MM.1S (cell line): ENCODE measurements at regions not wholly inside any gene's neighbourhood (a gene's known extent, or its start where the extent isn't known, plus 50 kb on each side); places are given as distances from the start of the nearest gene placed in this dataset.

Experiments used
- DNase-seq: peaks from one replicate; pipeline ENCODE4 v3.0.0-alpha.2; 2015
- H2AFZ ChIP-seq: fragments of 300-600 bp; sonication (generic); 2 replicates; pipeline ENCODE4 v1.6.0; 2016; ENCODE audit warnings: antibody characterized with exemption, low read length
- H3F3A ChIP-seq: fragments of 300-600 bp; sonication (generic); 2 replicates; pipeline ENCODE4 v1.6.1; 2016; ENCODE audit warnings: mild to moderate bottlenecking, antibody characterized with exemption, low read length, moderate library complexity, mixed read lengths; ENCODE audit not compliant: insufficient read depth
- H3K27ac ChIP-seq: fragments of 300-600 bp; sonication (generic); 2 replicates; pipeline ENCODE4 v1.5.1; 2016; ENCODE audit warnings: mild to moderate bottlenecking, low read length
- H3K27me3 ChIP-seq: fragments of 300-600 bp; sonication (generic); replicated peaks from 2 replicates; pipeline ENCODE4 v1.6.0; 2016; ENCODE audit warnings: low read length; ENCODE audit not compliant: insufficient read depth
- H3K36me3 ChIP-seq: fragments of 300-600 bp; sonication (generic); replicated peaks from 2 replicates; pipeline ENCODE4 v1.6.1; 2016; ENCODE audit warnings: mild to moderate bottlenecking, low read length, mixed read lengths; ENCODE audit not compliant: insufficient read depth
- H3K4me1 ChIP-seq: fragments of 300-600 bp; sonication (generic); 2 replicates; pipeline ENCODE4 v1.6.1; 2016; ENCODE audit warnings: low read length, mixed read lengths
- H3K4me2 ChIP-seq: fragments of 300-600 bp; sonication (generic); 2 replicates; pipeline ENCODE4 v1.6.0; 2016; ENCODE audit warnings: low read depth, low read length
- H3K4me3 ChIP-seq: fragments of 300-600 bp; sonication (generic); 2 replicates; pipeline ENCODE4 v1.5.1; 2016; ENCODE audit warnings: low read length, mixed read lengths
- H3K79me2 ChIP-seq: fragments of 300-600 bp; sonication (generic); 2 replicates; pipeline ENCODE4 v1.6.1; 2016; ENCODE audit warnings: mixed run types, low read length, mixed read lengths
- H3K9ac ChIP-seq: fragments of 300-600 bp; sonication (generic); 2 replicates; pipeline ENCODE4 v1.6.1; 2016; ENCODE audit warnings: low read length, mixed read lengths
- H3K9me2 ChIP-seq: fragments of 300-600 bp; sonication (generic); replicated peaks from 2 replicates; pipeline ENCODE4 v1.6.1; 2016; ENCODE audit warnings: mild to moderate bottlenecking, low read length, mixed read lengths; ENCODE audit not compliant: insufficient read depth
- H3K9me3 ChIP-seq: fragments of 300-600 bp; sonication (generic); replicated peaks from 2 replicates; pipeline ENCODE4 v1.6.1; 2016; ENCODE audit warnings: mild to moderate bottlenecking, low read length, mixed read lengths; ENCODE audit not compliant: insufficient read depth
- H4K20me1 ChIP-seq: fragments of 300-600 bp; sonication (generic); 2 replicates; pipeline ENCODE4 v1.6.1; 2016; ENCODE audit warnings: mild to moderate bottlenecking, low read length, moderate library complexity, mixed read lengths; ENCODE audit not compliant: insufficient read depth
- EZH2 ChIP-seq: fragments of 300-600 bp; sonication (generic); optimal IDR thresholded peaks from 2 replicates; pipeline ENCODE3; 2017; ENCODE audit warnings: low read depth, mild to moderate bottlenecking, antibody characterized with exemption, low read length, mixed read lengths
- EZH2phosphoT487 ChIP-seq: fragments of 300-600 bp; sonication (generic); IDR thresholded peaks from 2 replicates; pipeline ENCODE4 v1.6.1; 2018; ENCODE audit warnings: antibody characterized with exemption, low read length
- TF ChIP-seq, protein P1 (sequence below): fragments of 300-600 bp; sonication (generic); IDR thresholded peaks from 2 replicates; pipeline ENCODE4 v1.5.1; 2016; ENCODE audit warnings: antibody characterized with exemption, low read length, mixed read lengths

DNA sequence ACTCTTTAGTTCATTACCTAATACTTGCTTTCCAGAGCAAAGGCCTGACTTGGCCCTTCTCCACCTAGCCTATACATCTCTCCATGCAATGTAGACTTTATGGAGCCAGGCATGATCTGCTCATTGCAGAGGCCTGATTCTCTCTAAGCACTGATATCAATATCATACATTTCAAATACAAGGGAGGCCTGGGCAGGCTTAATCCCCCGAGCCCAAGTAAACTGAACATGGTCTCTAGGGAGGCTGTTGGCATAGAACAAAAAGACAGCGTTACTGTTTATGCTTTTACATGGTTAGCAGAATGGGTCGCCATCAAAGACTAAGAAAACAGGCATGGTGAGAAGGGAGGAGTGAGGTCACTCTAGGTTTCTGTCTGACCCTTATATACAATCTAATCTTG lies 695.1 kb downstream of the ZEB2 start:
- Histone ChIP-seq H4K20me1 (no peaks in the 10 kb centered on the region), H3K36me3 (no peaks in the 10 kb centered on the region), H3K4me3 (no peak overlapping the region), H3K9me2 (no peaks in the 10 kb centered on the region), H3K79me2 (no peaks in the 10 kb centered on the region), H3K9me3 (no peaks in the 10 kb centered on the region), H3K4me1 (no peaks in the 10 kb centered on the region), H3K27ac (no peak overlapping the region), H3K9ac (no peak overlapping the region), H3K4me2 (no peak overlapping the region), H3K27me3 (no peaks in the 10 kb centered on the region), H3F3A (no peaks in the 10 kb centered on the region), H2AFZ (no peak overlapping the region)
- no peak for TF ChIP-seq EZH2
- no peak for TF ChIP-seq EZH2phosphoT487
- TF ChIP-seq, protein P1, sequence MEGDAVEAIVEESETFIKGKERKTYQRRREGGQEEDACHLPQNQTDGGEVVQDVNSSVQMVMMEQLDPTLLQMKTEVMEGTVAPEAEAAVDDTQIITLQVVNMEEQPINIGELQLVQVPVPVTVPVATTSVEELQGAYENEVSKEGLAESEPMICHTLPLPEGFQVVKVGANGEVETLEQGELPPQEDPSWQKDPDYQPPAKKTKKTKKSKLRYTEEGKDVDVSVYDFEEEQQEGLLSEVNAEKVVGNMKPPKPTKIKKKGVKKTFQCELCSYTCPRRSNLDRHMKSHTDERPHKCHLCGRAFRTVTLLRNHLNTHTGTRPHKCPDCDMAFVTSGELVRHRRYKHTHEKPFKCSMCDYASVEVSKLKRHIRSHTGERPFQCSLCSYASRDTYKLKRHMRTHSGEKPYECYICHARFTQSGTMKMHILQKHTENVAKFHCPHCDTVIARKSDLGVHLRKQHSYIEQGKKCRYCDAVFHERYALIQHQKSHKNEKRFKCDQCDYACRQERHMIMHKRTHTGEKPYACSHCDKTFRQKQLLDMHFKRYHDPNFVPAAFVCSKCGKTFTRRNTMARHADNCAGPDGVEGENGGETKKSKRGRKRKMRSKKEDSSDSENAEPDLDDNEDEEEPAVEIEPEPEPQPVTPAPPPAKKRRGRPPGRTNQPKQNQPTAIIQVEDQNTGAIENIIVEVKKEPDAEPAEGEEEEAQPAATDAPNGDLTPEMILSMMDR = no peak
- DNase-seq = no peak

DNA sequence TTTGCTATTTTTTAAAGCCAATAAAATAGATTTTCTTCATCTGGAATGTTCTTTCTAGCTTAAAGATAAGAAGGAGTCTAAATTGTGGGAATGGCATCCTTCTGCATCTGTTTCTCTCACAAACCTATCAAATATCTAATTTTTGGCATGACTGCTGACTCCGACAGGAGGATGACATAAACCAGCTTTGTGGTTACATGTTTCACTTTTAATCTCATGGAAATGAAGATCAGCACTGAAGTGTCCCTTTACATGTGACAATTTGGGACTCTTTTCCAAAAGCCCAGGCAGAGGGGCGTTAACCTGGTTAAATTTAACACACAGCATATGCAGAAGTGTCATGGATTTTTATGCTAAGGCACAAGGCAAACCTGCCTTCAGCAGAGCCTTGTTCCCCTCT lies 694.7 kb downstream of the ARHGAP15 start:
- H4K20me1 ChIP-seq = no peaks in the 10 kb centered on the region
- H3K9ac ChIP-seq = no peak overlapping the region
- H3K27me3 ChIP-seq = no peaks in the 10 kb centered on the region
- H3K9me3 ChIP-seq = no peaks in the 10 kb centered on the region
- H3K4me2 ChIP-seq = no peak overlapping the region
- H3F3A ChIP-seq = no peaks in the 10 kb centered on the region
- no peak overlapping the region for H2AFZ ChIP-seq
- no peak overlapping the region for H3K27ac ChIP-seq
- no peaks in the 10 kb centered on the region for H3K36me3 ChIP-seq
- DNase-seq = no peak
- H3K79me2 ChIP-seq = no peaks in the 10 kb centered on the region
- H3K4me3 ChIP-seq = no peak overlapping the region
- TF ChIP-seq EZH2 = no peak
- no peak for TF ChIP-seq EZH2phosphoT487
- TF ChIP-seq, protein P1 = no peak
- H3K4me1 ChIP-seq = no peaks in the 10 kb centered on the region
- no peaks in the 10 kb centered on the region for H3K9me2 ChIP-seq

DNA sequence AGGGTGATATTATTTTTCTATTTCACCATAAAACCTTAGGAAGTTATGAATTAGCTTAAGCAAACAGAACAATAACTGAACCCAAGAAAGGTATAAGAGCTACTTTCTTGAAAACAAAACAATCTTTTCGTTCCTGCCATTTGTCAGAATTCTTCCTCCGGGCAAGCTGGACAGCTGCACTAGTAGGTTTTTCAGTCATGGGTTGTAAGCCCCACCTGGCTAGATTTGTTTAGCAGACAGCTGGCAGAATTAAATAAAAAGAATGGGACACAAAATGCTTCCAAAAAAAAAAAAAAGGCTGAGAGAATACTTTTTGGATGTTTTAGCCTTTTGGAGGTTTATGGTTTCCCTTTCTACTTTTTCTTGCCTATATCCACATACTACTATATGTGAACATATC lies 694.1 kb downstream of the ARHGAP15 start:
- Histone ChIP-seq H3K9me3 (no peaks in the 10 kb centered on the region), H3K4me2 (no peak overlapping the region), H3K4me1 (no peaks in the 10 kb centered on the region), H3K4me3 (no peak overlapping the region), H3K9me2 (no peaks in the 10 kb centered on the region), H2AFZ (no peak overlapping the region), H3K79me2 (no peaks in the 10 kb centered on the region), H3K27ac (no peak overlapping the region), H3K9ac (no peak overlapping the region), H3K27me3 (no peaks in the 10 kb centered on the region), H3F3A (no peaks in the 10 kb centered on the region), H4K20me1 (no peaks in the 10 kb centered on the region), H3K36me3 (no peaks in the 10 kb centered on the region)
- no peak for TF ChIP-seq EZH2
- TF ChIP-seq, protein P1 = no peak
- TF ChIP-seq EZH2phosphoT487 = no peak
- DNase-seq = no peak
